Fibroblast of skin of scalp (primary cell): ENCODE measurements at regions not wholly inside any gene's neighbourhood (a gene's known extent, or its start where the extent isn't known, plus 50 kb on each side); places are given as distances from the start of the nearest gene placed in this dataset.
"Not testable (repeated sequence)": the region's sequence is repeated elsewhere in the genome, so short reads cannot be mapped to it uniquely, and the experiment has no call there.

Source experiments
- DNase-seq: peaks from one replicate; pipeline ENCODE4 v3.0.0-alpha.2; 2013

- peak; percentile 7 for DNase-seq
These were observed 1113.1 kb upstream of the CITED2 start for GRCh38 chr6:140487586-140487985.

- peak; percentile 74 for DNase-seq
These were observed 1112.3 kb upstream of the CITED2 start for GRCh38 chr6:140486450-140487361.

- peak; percentile 93 for DNase-seq
These were observed 1111.4 kb upstream of the CITED2 start for GRCh38 chr6:140485740-140486449.

- peak; percentile 48 for DNase-seq
These were observed 1106.4 kb upstream of the CITED2 start for GRCh38 chr6:140480852-140481251.

GRCh38 chr6:140478631-140479030 is 1104.2 kb upstream of the CITED2 start:
- DNase-seq = peak; percentile 10

GRCh38 chr6:140475086-140475485 is 1100.6 kb upstream of the CITED2 start:
- DNase-seq = peak; percentile 65

GRCh38 chr6:140464720-140465119 is 1090.3 kb upstream of the CITED2 start:
- DNase-seq = no peak

- DNase-seq = no peak
These were observed 1088.9 kb upstream of the CITED2 start for GRCh38 chr6:140463312-140463710.

GRCh38 chr6:140462453-140463311 is 1088.2 kb upstream of the CITED2 start:
- peak; percentile 64 for DNase-seq

GRCh38 chr6:140462076-140462452 is 1087.6 kb upstream of the CITED2 start:
- DNase-seq = no peak

- DNase-seq = no peak
These were observed 1085.8 kb upstream of the CITED2 start for GRCh38 chr6:140460267-140460666.

- DNase-seq = no peak
These were observed 1084.8 kb upstream of the CITED2 start for GRCh38 chr6:140459209-140459608.

GRCh38 chr6:140446241-140446640 is 1071.8 kb upstream of the CITED2 start:
- DNase-seq = no peak

- peak; percentile 91 for DNase-seq
These were observed 1071.1 kb upstream of the CITED2 start for GRCh38 chr6:140445474-140446004.

GRCh38 chr6:140443112-140443511 is 1068.7 kb upstream of the CITED2 start:
- not testable (repeated sequence) for DNase-seq

- peak; percentile 96 for DNase-seq
These were observed 1066.8 kb upstream of the CITED2 start for GRCh38 chr6:140441256-140441655.

- peak; percentile 35 for DNase-seq
These were observed 1065.9 kb upstream of the CITED2 start for GRCh38 chr6:140440223-140440835.

GRCh38 chr6:140438346-140438735 is 1063.9 kb upstream of the CITED2 start:
- peak; percentile 46 for DNase-seq

- DNase-seq = no peak
These were observed 1063.3 kb upstream of the CITED2 start for GRCh38 chr6:140437619-140438345.

GRCh38 chr6:140436023-140436811 is 1061.8 kb upstream of the CITED2 start:
- peak; percentile 96 for DNase-seq
